ENCODE measurements at regions not wholly inside any gene's neighbourhood (a gene's known extent, or its start where the extent isn't known, plus 50 kb on each side); places are given as distances from the start of the nearest gene placed in this dataset.

- no peak for TF ChIP-seq EZH2 (IDR thresholded peaks at IDR 0.05)
- H3K36me3 ChIP-seq (ENCODE audit: control insufficient read depth in 1 of 2, insufficient read depth in 2 of 2, low read length in 2 of 2): no peaks in the 10 kb centered on the region
- no peaks in the 10 kb centered on the region for H4K20me1 ChIP-seq (ENCODE audit: insufficient read depth)
- H3K27me3 ChIP-seq (ENCODE audit: insufficient read depth, low read length): peaks cover 25% of the 10 kb centered on the region; the same call in 1 of the 2 replicates
- RAD21 ChIA-PET (ENCODE audit: low non-redundant PET in 1 of 2, low total read pairs in 2 of 2, uncharacterized antibody in 2 of 2, unreplicated experiment in 2 of 2): no interaction called here
- no peak overlapping the region for H3K4me2 ChIP-seq (ENCODE audit: low read length)
- peak; percentile 62 for ATAC-seq
- H3K79me2 ChIP-seq (ENCODE audit: insufficient read depth, low read length): no peaks in the 10 kb centered on the region
- no TSS peak for BruUV-seq (replicated peaks)
- POLR2A ChIA-PET: no interaction called here
- no peak overlapping the region for H2AFZ ChIP-seq (ENCODE audit: low read depth, low read length, poor library complexity, severe bottlenecking)
- intact Hi-C loops (cut with micrococcal nuclease): no loop called here
- no peak for DNase-seq (ENCODE audit: low read depth, low spot score)
- H3K4me3 ChIP-seq (replicated peaks in 1 of 2; ENCODE audit: low read depth in 1 of 2, low read length in 2 of 2): no peak overlapping the region
- no peaks in the 10 kb centered on the region for H3K9me2 ChIP-seq (ENCODE audit: insufficient read depth)
- no peaks in the 10 kb centered on the region for H3K4me1 ChIP-seq (ENCODE audit: control insufficient read depth in 1 of 2, insufficient read depth in 2 of 2, low read length in 2 of 2)
- H3K9me3 ChIP-seq (ENCODE audit: control insufficient read depth in 1 of 2, insufficient read depth in 1 of 2, low read depth in 1 of 2, low read length in 2 of 2): no peaks in the 10 kb centered on the region
- CTCF ChIA-PET: no interaction called here
- H3K27ac ChIP-seq (ENCODE audit: low read depth, low read length): no peak overlapping the region
- no peak overlapping the region for H3K9ac ChIP-seq (ENCODE audit: low read length)
These were observed 241.1 kb downstream of the SPATA18 start for GRCh38 chr4:52292245-52292644.

- no peak overlapping the region for H3K27ac ChIP-seq (ENCODE audit: low read depth, low read length)
- no peaks in the 10 kb centered on the region for H3K79me2 ChIP-seq (ENCODE audit: insufficient read depth, low read length)
- H3K4me2 ChIP-seq (ENCODE audit: low read length): no peak overlapping the region
- no peaks in the 10 kb centered on the region for H3K9me2 ChIP-seq (ENCODE audit: insufficient read depth)
- CTCF ChIA-PET: no interaction called here
- no peaks in the 10 kb centered on the region for H3K9me3 ChIP-seq (ENCODE audit: control insufficient read depth in 1 of 2, insufficient read depth in 1 of 2, low read depth in 1 of 2, low read length in 2 of 2)
- no peak for TF ChIP-seq POLR2AphosphoS5 (IDR thresholded peaks at IDR 0.05; ENCODE audit: low read depth, low read length)
- TF ChIP-seq JUND (IDR thresholded peaks at IDR 0.05): no peak
- no peak for TF ChIP-seq CEBPB (IDR thresholded peaks at IDR 0.05; ENCODE audit: low read depth)
- TF ChIP-seq MAX (IDR thresholded peaks at IDR 0.05): no peak
- TF ChIP-seq CBX3 (IDR thresholded peaks at IDR 0.05; ENCODE audit: low read depth): no peak
- no peak for TF ChIP-seq POLR2A (IDR thresholded peaks at IDR 0.05; ENCODE audit: borderline replicate concordance, extremely low read depth, insufficient read depth, insufficient read length)
- TF ChIP-seq RAD21 (IDR thresholded peaks at IDR 0.05; ENCODE audit: low read depth): no peak
- TF ChIP-seq EGR1 (IDR thresholded peaks at IDR 0.05; ENCODE audit: low read depth): no peak
- no peaks in the 10 kb centered on the region for H4K20me1 ChIP-seq (ENCODE audit: insufficient read depth)
- H3K27me3 ChIP-seq (ENCODE audit: insufficient read depth, low read length): no peaks in the 10 kb centered on the region
- H3K4me3 ChIP-seq (replicated peaks in 1 of 2; ENCODE audit: low read depth in 1 of 2, low read length in 2 of 2): no peak overlapping the region
- H3K36me3 ChIP-seq (ENCODE audit: control insufficient read depth in 1 of 2, insufficient read depth in 2 of 2, low read length in 2 of 2): no peaks in the 10 kb centered on the region
- no peaks in the 10 kb centered on the region for H3K4me1 ChIP-seq (ENCODE audit: control insufficient read depth in 1 of 2, insufficient read depth in 2 of 2, low read length in 2 of 2)
- DNase-seq (ENCODE audit: low read depth, low spot score) (no peak), ATAC-seq (no peak)
- intact Hi-C loops (cut with micrococcal nuclease): no loop called here
- BruUV-seq (replicated peaks): no TSS peak
- H3K9ac ChIP-seq (ENCODE audit: low read length): no peak overlapping the region
- POLR2A ChIA-PET: no interaction called here
- RAD21 ChIA-PET (ENCODE audit: low non-redundant PET in 1 of 2, low total read pairs in 2 of 2, uncharacterized antibody in 2 of 2, unreplicated experiment in 2 of 2): no interaction called here
- no peak overlapping the region for H2AFZ ChIP-seq (ENCODE audit: low read depth, low read length, poor library complexity, severe bottlenecking)
These were observed 245.2 kb downstream of the SPATA18 start for GRCh38 chr4:52296341-52296740.
